ENCODE measurements at regions not wholly inside any gene's neighbourhood (a gene's known extent, or its start where the extent isn't known, plus 50 kb on each side); places are given as distances from the start of the nearest gene placed in this dataset.

- Histone ChIP-seq H3K4me1 (replicated peaks; ENCODE audit: insufficient read depth) (no peaks in the 10 kb centered on the region), H3K79me2 (ENCODE audit: low read depth) (no peaks in the 10 kb centered on the region), H3F3A (ENCODE audit: insufficient read depth, low read depth) (no peaks in the 10 kb centered on the region), H3K9me3 (ENCODE audit: insufficient read depth, low read depth) (no peaks in the 10 kb centered on the region), H4K20me1 (ENCODE audit: insufficient read depth) (no peaks in the 10 kb centered on the region), H3K27ac (no peak overlapping the region), H2AFZ (no peak overlapping the region), H3K9me2 (ENCODE audit: insufficient read depth) (no peaks in the 10 kb centered on the region), H3K27me3 (ENCODE audit: insufficient read depth, low read depth) (no peaks in the 10 kb centered on the region), H3K4me2 (no peak overlapping the region), H3K36me3 (ENCODE audit: low read depth) (no peaks in the 10 kb centered on the region), H3K4me3 (no peak overlapping the region)
- ChIA-PET POLR2A (ENCODE audit: unreplicated experiment) (no interaction called here), CTCF (no interaction called here)
- TF ChIP-seq EZH2 (IDR thresholded peaks at IDR 0.05; ENCODE audit: low read depth) (no peak), CTCF (conservative IDR thresholded peaks at IDR 0.05) (no peak)
- intact Hi-C loops (cut with micrococcal nuclease; ENCODE audit: unreplicated experiment), result no loop called here
- DNase-seq, result no peak
- no TSS peak for BruUV-seq (replicated peaks)
Observed at GRCh38 chr13:106752584-106753170, 184.7 kb upstream of the ARGLU1 start.

- Histone ChIP-seq H3K27me3 (ENCODE audit: insufficient read depth, low read depth) (no peaks in the 10 kb centered on the region), H3K4me2 (no peak overlapping the region), H3K4me1 (replicated peaks; ENCODE audit: insufficient read depth) (peaks cover 10% of the 10 kb centered on the region), H3K9me2 (ENCODE audit: insufficient read depth) (no peaks in the 10 kb centered on the region), H3K4me3 (no peak overlapping the region), H4K20me1 (ENCODE audit: insufficient read depth) (no peaks in the 10 kb centered on the region), H2AFZ (no peak overlapping the region), H3K9me3 (ENCODE audit: insufficient read depth, low read depth) (no peaks in the 10 kb centered on the region), H3K79me2 (ENCODE audit: low read depth) (no peaks in the 10 kb centered on the region), H3K27ac (no peak overlapping the region), H3F3A (ENCODE audit: insufficient read depth, low read depth) (no peaks in the 10 kb centered on the region), H3K36me3 (ENCODE audit: low read depth) (no peaks in the 10 kb centered on the region)
- ChIA-PET POLR2A (ENCODE audit: unreplicated experiment) (no interaction called here), CTCF (no interaction called here)
- TF ChIP-seq EZH2 (IDR thresholded peaks at IDR 0.05; ENCODE audit: low read depth) (no peak), CTCF (conservative IDR thresholded peaks at IDR 0.05) (no peak)
- intact Hi-C loops (cut with micrococcal nuclease; ENCODE audit: unreplicated experiment), result no loop called here
- BruUV-seq (replicated peaks), result no TSS peak
- DNase-seq, result no peak
Observed at GRCh38 chr13:106748785-106749184, 180.8 kb upstream of the ARGLU1 start.

GRCh38 chr13:106744516-106744915 lies 176.6 kb upstream of the ARGLU1 start:
- Histone ChIP-seq H3F3A (ENCODE audit: insufficient read depth, low read depth) (no peaks in the 10 kb centered on the region), H4K20me1 (ENCODE audit: insufficient read depth) (no peaks in the 10 kb centered on the region), H2AFZ (peak overlapping the region; percentile 29), H3K4me2 (no peak overlapping the region), H3K27ac (no peak overlapping the region), H3K4me3 (no peak overlapping the region), H3K9me2 (ENCODE audit: insufficient read depth) (no peaks in the 10 kb centered on the region), H3K36me3 (ENCODE audit: low read depth) (no peaks in the 10 kb centered on the region), H3K27me3 (ENCODE audit: insufficient read depth, low read depth) (no peaks in the 10 kb centered on the region), H3K9me3 (ENCODE audit: insufficient read depth, low read depth) (no peaks in the 10 kb centered on the region), H3K4me1 (replicated peaks; ENCODE audit: insufficient read depth) (peaks cover 10% of the 10 kb centered on the region), H3K79me2 (ENCODE audit: low read depth) (no peaks in the 10 kb centered on the region)
- ChIA-PET POLR2A (ENCODE audit: unreplicated experiment) (no interaction called here), CTCF (no interaction called here)
- TF ChIP-seq CTCF (conservative IDR thresholded peaks at IDR 0.05) (no peak), EZH2 (IDR thresholded peaks at IDR 0.05; ENCODE audit: low read depth) (no peak)
- BruUV-seq (replicated peaks), result no TSS peak
- DNase-seq, result no peak
- intact Hi-C loops (cut with micrococcal nuclease; ENCODE audit: unreplicated experiment), result no loop called here
